Panc1 (cell line): ENCODE measurements at regions not wholly inside any gene's neighbourhood (a gene's known extent, or its start where the extent isn't known, plus 50 kb on each side); places are given as distances from the start of the nearest gene placed in this dataset.

ENCODE experiments used
- POLR2AphosphoS5 ChIP-seq: IDR thresholded peaks from 2 replicates; pipeline ENCODE4 v1.6.1; 2012; ENCODE audit warnings: mild to moderate bottlenecking, low read depth, low read length, moderate library complexity
- SIN3A ChIP-seq: IDR thresholded peaks from 2 replicates; pipeline ENCODE4 v1.6.1; 2012; ENCODE audit warnings: low read depth, mild to moderate bottlenecking, low read length, moderate library complexity, borderline replicate concordance; ENCODE audit not compliant: insufficient read depth
- TF ChIP-seq, protein P1 (sequence below): fragments of 450-650 bp; IDR thresholded peaks from 2 replicates; pipeline ENCODE4 v1.5.1; 2017; ENCODE audit warnings: mild to moderate bottlenecking
- TF ChIP-seq, protein P2 (sequence below), 2 experiments: IDR thresholded peaks; 2 replicates each; pipeline ENCODE4 v1.6.1; 2011 to 2012; ENCODE audit warnings: low read depth in 2 of 2, control low read depth in 1 of 2, low read length in 1 of 2, mild to moderate bottlenecking in 1 of 2, moderate library complexity in 1 of 2; ENCODE audit not compliant: insufficient read depth in 1 of 2

DNA sequence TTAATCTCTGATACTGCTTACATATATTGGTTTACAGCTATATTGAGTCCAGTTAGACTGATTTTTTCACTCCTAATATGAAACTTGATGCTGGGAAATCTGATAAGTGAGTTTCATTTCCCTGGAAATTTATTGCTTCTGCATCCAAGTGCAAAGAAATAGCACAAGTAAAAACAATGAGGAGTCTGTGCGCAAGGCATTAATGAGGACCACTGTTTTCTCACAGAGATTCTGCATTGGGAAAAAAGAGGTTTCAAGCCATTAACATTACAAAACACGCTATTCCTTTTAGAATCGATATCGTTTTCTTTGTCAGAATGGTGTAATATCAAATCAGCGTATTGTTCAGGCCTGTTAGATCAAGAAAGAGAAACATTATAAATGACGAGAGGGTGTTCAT is 723.3 kb upstream of the ARRDC4 start:
- TF ChIP-seq SIN3A (no peak), POLR2AphosphoS5 (no peak)
- TF ChIP-seq, protein P1, sequence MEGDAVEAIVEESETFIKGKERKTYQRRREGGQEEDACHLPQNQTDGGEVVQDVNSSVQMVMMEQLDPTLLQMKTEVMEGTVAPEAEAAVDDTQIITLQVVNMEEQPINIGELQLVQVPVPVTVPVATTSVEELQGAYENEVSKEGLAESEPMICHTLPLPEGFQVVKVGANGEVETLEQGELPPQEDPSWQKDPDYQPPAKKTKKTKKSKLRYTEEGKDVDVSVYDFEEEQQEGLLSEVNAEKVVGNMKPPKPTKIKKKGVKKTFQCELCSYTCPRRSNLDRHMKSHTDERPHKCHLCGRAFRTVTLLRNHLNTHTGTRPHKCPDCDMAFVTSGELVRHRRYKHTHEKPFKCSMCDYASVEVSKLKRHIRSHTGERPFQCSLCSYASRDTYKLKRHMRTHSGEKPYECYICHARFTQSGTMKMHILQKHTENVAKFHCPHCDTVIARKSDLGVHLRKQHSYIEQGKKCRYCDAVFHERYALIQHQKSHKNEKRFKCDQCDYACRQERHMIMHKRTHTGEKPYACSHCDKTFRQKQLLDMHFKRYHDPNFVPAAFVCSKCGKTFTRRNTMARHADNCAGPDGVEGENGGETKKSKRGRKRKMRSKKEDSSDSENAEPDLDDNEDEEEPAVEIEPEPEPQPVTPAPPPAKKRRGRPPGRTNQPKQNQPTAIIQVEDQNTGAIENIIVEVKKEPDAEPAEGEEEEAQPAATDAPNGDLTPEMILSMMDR = no peak
- TF ChIP-seq, protein P2, sequence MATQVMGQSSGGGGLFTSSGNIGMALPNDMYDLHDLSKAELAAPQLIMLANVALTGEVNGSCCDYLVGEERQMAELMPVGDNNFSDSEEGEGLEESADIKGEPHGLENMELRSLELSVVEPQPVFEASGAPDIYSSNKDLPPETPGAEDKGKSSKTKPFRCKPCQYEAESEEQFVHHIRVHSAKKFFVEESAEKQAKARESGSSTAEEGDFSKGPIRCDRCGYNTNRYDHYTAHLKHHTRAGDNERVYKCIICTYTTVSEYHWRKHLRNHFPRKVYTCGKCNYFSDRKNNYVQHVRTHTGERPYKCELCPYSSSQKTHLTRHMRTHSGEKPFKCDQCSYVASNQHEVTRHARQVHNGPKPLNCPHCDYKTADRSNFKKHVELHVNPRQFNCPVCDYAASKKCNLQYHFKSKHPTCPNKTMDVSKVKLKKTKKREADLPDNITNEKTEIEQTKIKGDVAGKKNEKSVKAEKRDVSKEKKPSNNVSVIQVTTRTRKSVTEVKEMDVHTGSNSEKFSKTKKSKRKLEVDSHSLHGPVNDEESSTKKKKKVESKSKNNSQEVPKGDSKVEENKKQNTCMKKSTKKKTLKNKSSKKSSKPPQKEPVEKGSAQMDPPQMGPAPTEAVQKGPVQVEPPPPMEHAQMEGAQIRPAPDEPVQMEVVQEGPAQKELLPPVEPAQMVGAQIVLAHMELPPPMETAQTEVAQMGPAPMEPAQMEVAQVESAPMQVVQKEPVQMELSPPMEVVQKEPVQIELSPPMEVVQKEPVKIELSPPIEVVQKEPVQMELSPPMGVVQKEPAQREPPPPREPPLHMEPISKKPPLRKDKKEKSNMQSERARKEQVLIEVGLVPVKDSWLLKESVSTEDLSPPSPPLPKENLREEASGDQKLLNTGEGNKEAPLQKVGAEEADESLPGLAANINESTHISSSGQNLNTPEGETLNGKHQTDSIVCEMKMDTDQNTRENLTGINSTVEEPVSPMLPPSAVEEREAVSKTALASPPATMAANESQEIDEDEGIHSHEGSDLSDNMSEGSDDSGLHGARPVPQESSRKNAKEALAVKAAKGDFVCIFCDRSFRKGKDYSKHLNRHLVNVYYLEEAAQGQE (IDR thresholded peaks at IDR 0.05; ENCODE audit: insufficient read depth in 1 of 2, low read depth in 2 of 2, low read length in 1 of 2) = no peak
